ENCODE measurements at regions not wholly inside any gene's neighbourhood (a gene's known extent, or its start where the extent isn't known, plus 50 kb on each side); places are given as distances from the start of the nearest gene placed in this dataset.

- TF ChIP-seq CTCF (conservative IDR thresholded peaks at IDR 0.05; ENCODE audit: low read depth, low read length) (no peak), BHLHE40 (IDR thresholded peaks at IDR 0.05; ENCODE audit: low read depth, low read length) (no peak), MAFK (IDR thresholded peaks at IDR 0.05; ENCODE audit: low read depth, low read length) (no peak), POLR2A (IDR thresholded peaks at IDR 0.05; ENCODE audit: low read depth, low read length) (no peak), USF2 (IDR thresholded peaks at IDR 0.05; ENCODE audit: low read depth, low read length) (no peak), MXI1 (IDR thresholded peaks at IDR 0.05; ENCODE audit: borderline replicate concordance, low read depth, low read length) (no peak)
Measured at GRCh38 chr2:21890716-21891115, 766.9 kb downstream of the TDRD15 start.

Measured in IMR-90 (cell line).